ENCODE measurements at regions not wholly inside any gene's neighbourhood (a gene's known extent, or its start where the extent isn't known, plus 50 kb on each side); places are given as distances from the start of the nearest gene placed in this dataset.

DNA sequence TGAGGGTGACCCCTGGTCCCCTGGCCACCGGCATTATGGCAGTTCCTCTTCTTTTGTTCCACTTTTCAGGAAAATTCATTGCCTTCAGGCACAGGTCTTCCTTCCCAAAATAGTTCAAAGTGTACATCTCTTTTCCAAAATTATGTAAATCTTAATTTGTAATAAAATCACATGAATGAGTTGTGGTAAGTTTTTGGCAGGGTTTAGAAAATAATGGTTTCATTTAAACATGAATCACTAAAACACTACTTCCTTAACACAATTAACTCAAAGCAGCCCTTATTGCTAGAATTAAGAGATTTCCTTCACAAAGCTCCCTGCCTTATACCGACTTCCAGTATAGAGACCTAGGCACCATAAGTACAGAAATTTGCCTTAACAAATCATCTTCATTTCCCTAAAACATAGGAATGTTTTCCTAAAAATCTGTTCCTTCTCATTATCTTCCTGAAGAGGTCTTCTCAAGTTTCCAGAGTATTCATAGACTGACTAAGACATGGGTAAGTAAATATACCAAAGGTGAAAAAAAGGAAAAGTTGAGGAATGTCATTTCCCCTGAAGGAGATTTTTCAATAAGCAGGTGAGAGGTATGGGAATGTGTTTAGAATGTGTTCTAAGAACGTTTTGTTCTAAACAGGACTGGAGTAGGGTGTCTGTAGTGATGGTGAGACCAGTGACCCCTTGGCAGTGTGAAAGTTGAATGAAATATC lies 148.2 kb upstream of the CITED2 start:
- TF ChIP-seq, protein P1, sequence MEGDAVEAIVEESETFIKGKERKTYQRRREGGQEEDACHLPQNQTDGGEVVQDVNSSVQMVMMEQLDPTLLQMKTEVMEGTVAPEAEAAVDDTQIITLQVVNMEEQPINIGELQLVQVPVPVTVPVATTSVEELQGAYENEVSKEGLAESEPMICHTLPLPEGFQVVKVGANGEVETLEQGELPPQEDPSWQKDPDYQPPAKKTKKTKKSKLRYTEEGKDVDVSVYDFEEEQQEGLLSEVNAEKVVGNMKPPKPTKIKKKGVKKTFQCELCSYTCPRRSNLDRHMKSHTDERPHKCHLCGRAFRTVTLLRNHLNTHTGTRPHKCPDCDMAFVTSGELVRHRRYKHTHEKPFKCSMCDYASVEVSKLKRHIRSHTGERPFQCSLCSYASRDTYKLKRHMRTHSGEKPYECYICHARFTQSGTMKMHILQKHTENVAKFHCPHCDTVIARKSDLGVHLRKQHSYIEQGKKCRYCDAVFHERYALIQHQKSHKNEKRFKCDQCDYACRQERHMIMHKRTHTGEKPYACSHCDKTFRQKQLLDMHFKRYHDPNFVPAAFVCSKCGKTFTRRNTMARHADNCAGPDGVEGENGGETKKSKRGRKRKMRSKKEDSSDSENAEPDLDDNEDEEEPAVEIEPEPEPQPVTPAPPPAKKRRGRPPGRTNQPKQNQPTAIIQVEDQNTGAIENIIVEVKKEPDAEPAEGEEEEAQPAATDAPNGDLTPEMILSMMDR (IDR thresholded peaks at IDR 0.05; ENCODE audit: insufficient read depth, low read length, poor library complexity, severe bottlenecking) = no peak
- TF ChIP-seq EZH2phosphoT487 (conservative IDR thresholded peaks at IDR 0.05; ENCODE audit: low read length) = no peak
